H1 (cell line): ENCODE measurements at regions not wholly inside any gene's neighbourhood (a gene's known extent, or its start where the extent isn't known, plus 50 kb on each side); places are given as distances from the start of the nearest gene placed in this dataset.

Experiments used
- JUND ChIP-seq: IDR thresholded peaks from 2 replicates; pipeline ENCODE4 v1.6.1; 2011; ENCODE audit warnings: mild to moderate bottlenecking, improper control_type of control experiment, low read length
- RBBP5 ChIP-seq: IDR thresholded peaks from 2 replicates; pipeline ENCODE4 v1.7.1; 2012; ENCODE audit warnings: low read depth, mild to moderate bottlenecking, inconsistent platforms, low read length, moderate library complexity, borderline replicate concordance
- RXRA ChIP-seq: IDR thresholded peaks from 2 replicates; pipeline ENCODE4 v1.6.1; 2011; ENCODE audit warnings: low read depth, mild to moderate bottlenecking, low read length, moderate library complexity; ENCODE audit not compliant: insufficient read depth
- SIX5 ChIP-seq: IDR thresholded peaks from 2 replicates; pipeline ENCODE4 v1.6.1; 2011; ENCODE audit warnings: mild to moderate bottlenecking, low read depth, low read length
- TAF1 ChIP-seq: IDR thresholded peaks from 2 replicates; pipeline ENCODE4 v1.6.1; 2011; ENCODE audit warnings: mild to moderate bottlenecking, low read depth, low read length
- TF ChIP-seq, protein P1 (sequence below), 3 experiments: IDR thresholded peaks; 1 replicate in 2 of 3; 2 replicates in 1 of 3; pipeline versions ENCODE4 v1.5.1 to v1.6.1; 2011; ENCODE audit warnings: low read length in 3 of 3, mild to moderate bottlenecking in 3 of 3, inconsistent platforms in 2 of 3, low read depth in 1 of 3, moderate library complexity in 1 of 3; ENCODE audit not compliant: insufficient read depth in 1 of 3; ENCODE audit errors: control extremely low read depth in 1 of 3

DNA sequence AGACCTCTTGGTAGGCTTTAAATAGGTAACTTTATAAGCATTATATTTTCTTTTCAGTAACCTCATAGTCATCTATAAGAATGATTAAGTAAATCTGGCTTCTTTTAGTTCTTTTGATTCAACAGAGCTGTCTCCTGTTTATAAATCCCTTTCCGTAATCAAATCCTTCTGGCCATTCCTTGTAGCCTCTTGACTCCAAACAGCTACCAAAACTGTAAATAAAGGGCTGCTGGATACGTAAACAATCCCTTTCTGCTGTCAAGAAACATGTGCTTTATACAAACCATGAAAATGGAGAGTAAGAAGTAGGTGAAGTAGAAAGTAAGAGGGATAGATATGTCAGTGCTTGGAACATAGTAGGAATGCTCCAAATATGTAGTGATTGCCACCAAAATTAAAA, 183.2 kb upstream of the CASK start:
- no peak for TF ChIP-seq SIX5
- no peak for TF ChIP-seq RXRA
- no peak for TF ChIP-seq RBBP5
- no peak for TF ChIP-seq JUND
- no peak for TF ChIP-seq TAF1
- TF ChIP-seq, protein P1, sequence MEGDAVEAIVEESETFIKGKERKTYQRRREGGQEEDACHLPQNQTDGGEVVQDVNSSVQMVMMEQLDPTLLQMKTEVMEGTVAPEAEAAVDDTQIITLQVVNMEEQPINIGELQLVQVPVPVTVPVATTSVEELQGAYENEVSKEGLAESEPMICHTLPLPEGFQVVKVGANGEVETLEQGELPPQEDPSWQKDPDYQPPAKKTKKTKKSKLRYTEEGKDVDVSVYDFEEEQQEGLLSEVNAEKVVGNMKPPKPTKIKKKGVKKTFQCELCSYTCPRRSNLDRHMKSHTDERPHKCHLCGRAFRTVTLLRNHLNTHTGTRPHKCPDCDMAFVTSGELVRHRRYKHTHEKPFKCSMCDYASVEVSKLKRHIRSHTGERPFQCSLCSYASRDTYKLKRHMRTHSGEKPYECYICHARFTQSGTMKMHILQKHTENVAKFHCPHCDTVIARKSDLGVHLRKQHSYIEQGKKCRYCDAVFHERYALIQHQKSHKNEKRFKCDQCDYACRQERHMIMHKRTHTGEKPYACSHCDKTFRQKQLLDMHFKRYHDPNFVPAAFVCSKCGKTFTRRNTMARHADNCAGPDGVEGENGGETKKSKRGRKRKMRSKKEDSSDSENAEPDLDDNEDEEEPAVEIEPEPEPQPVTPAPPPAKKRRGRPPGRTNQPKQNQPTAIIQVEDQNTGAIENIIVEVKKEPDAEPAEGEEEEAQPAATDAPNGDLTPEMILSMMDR (IDR thresholded peaks at IDR 0.05; ENCODE audit: control extremely low read depth in 1 of 3, insufficient read depth in 1 of 3, low read depth in 1 of 3, low read length in 3 of 3) = no peak
